ENCODE measurements at regions not wholly inside any gene's neighbourhood (a gene's known extent, or its start where the extent isn't known, plus 50 kb on each side); places are given as distances from the start of the nearest gene placed in this dataset.

GRCh38 chr6:8764733-8765132 is 329.4 kb upstream of the SLC35B3 start (continued):
- no peak for TF ChIP-seq ZNF691 (CRISPR knock-in tag; IDR thresholded peaks at IDR 0.05; ENCODE audit: borderline replicate concordance, low read depth)
- TF ChIP-seq MXD1 (CRISPR knock-in tag; IDR thresholded peaks at IDR 0.05), result no peak
- no peak for TF ChIP-seq ZFP41 (CRISPR knock-in tag; IDR thresholded peaks at IDR 0.05; ENCODE audit: borderline replicate concordance)

- no peak for FAIRE-seq
- 0% methylated on average over 1 of the region's 1 CpG for WGBS (ENCODE audit: low lambda C conversion rate)
- BruUV-seq (replicated peaks), result no TSS peak
Measured at GRCh38 chr6:8760951-8761350, 325.6 kb upstream of the SLC35B3 start.

More at GRCh38 chr6:8760951-8761350, 325.6 kb upstream of the SLC35B3 start:
- Histone ChIP-seq H2AFZ (ENCODE audit: low read length) (no peak overlapping the region), H3K36me3 (replicated peaks in 1 of 2; ENCODE audit: control insufficient read depth in 1 of 2, insufficient read depth in 2 of 2, low read length in 2 of 2) (no peaks in the 10 kb centered on the region), H3K4me2 (ENCODE audit: low read depth, low read length) (no peak overlapping the region), H4K20me1 (ENCODE audit: insufficient read depth, low read length) (no peaks in the 10 kb centered on the region), H3K4me3 (replicated peaks in 1 of 3; ENCODE audit: insufficient read depth in 1 of 3, low read depth in 2 of 3, low read length in 3 of 3) (no peak overlapping the region), H3K4me1 (ENCODE audit: insufficient read depth, low read length) (no peaks in the 10 kb centered on the region), H3K27me3 (ENCODE audit: control insufficient read depth in 1 of 2, insufficient read depth in 2 of 2, low read length in 2 of 2) (no peaks in the 10 kb centered on the region), H3K9me3 (ENCODE audit: low read length) (no peaks in the 10 kb centered on the region), H3K27ac (ENCODE audit: extremely low read length, insufficient read depth, low read length) (no peak overlapping the region), H3K79me2 (ENCODE audit: insufficient read depth, low read length) (no peaks in the 10 kb centered on the region), H3K9ac (ENCODE audit: insufficient read depth, low read depth, low read length) (no peak overlapping the region)
- POLR2A ChIA-PET, result no interaction called here
- ATAC-seq (no peak), DNase-seq (ENCODE audit: low spot score) (no peak)
- TF ChIP-seq PCBP1 (IDR thresholded peaks at IDR 0.05; ENCODE audit: borderline replicate concordance, low read depth, low read length) (0 out of 2 replicates have a peak, but pooled peaks have one; percentile 60), HNRNPK (IDR thresholded peaks at IDR 0.05; ENCODE audit: low read depth, low read length, poor library complexity, severe bottlenecking) (peak; percentile 87), STAT6 (CRISPR knock-in tag; IDR thresholded peaks at IDR 0.05; ENCODE audit: borderline replicate concordance) (no peak), ZNF605 (CRISPR knock-in tag; IDR thresholded peaks at IDR 0.05) (no peak)
- intact Hi-C loops (cut with micrococcal nuclease; ENCODE audit: unreplicated experiment), result no loop called here
- CTCF ChIA-PET (ENCODE audit: low intra/inter-chr PET ratio, low total read pairs), result no interaction called here
- in situ Hi-C loops (cut with HindIII; ENCODE audit: extremely low pct_ligation_motif_present, low pct_unique_long_range_greater_than_20kb), result no loop called here

Measured in HepG2 (cell line).